ENCODE measurements at regions not wholly inside any gene's neighbourhood (a gene's known extent, or its start where the extent isn't known, plus 50 kb on each side); places are given as distances from the start of the nearest gene placed in this dataset.
"Not testable (repeated sequence)": the region's sequence is repeated elsewhere in the genome, so short reads cannot be mapped to it uniquely, and the experiment has no call there.

GRCh38 chr10:22097696-22098095, 94.2 kb upstream of the DNAJC1 start:
- Histone ChIP-seq H3K27ac (no peak overlapping the region), H3K36me3 (no peaks in the 10 kb centered on the region)

GRCh38 chr10:22091260-22091659, 87.7 kb upstream of the DNAJC1 start:
- H3K9me3 ChIP-seq; H3K27me3 ChIP-seq; H3K27ac ChIP-seq; H3K4me3 ChIP-seq (ENCODE audit: low read depth in 1 of 2, low read length in 1 of 2); H3K4me1 ChIP-seq (ENCODE audit: control insufficient read depth in 1 of 2, insufficient read depth in 1 of 2, low read depth in 1 of 2, low read length in 1 of 2); H3K36me3 ChIP-seq: not testable (repeated sequence)

More at GRCh38 chr10:22097696-22098095, 94.2 kb upstream of the DNAJC1 start:
- H3K4me3 ChIP-seq (ENCODE audit: low read depth in 1 of 2, low read length in 1 of 2) = no peak overlapping the region
- TF ChIP-seq CTCF (IDR thresholded peaks at IDR 0.05) = no peak
- H3K27me3 ChIP-seq = no peaks in the 10 kb centered on the region
- H3K4me1 ChIP-seq (ENCODE audit: control insufficient read depth in 1 of 2, insufficient read depth in 1 of 2, low read depth in 1 of 2, low read length in 1 of 2) = no peaks in the 10 kb centered on the region
- H3K9me3 ChIP-seq = no peaks in the 10 kb centered on the region

GRCh38 chr10:22087402-22087738, 83.8 kb upstream of the DNAJC1 start:
- Histone ChIP-seq H3K27ac (no peak overlapping the region), H3K27me3 (no peaks in the 10 kb centered on the region), H3K36me3 (no peaks in the 10 kb centered on the region), H3K4me1 (ENCODE audit: control insufficient read depth in 1 of 2, insufficient read depth in 1 of 2, low read depth in 1 of 2, low read length in 1 of 2) (no peaks in the 10 kb centered on the region), H3K9me3 (no peaks in the 10 kb centered on the region), H3K4me3 (ENCODE audit: low read depth in 1 of 2, low read length in 1 of 2) (no peak overlapping the region)
- no peak for TF ChIP-seq CTCF (IDR thresholded peaks at IDR 0.05)

GRCh38 chr10:22086730-22087401, 83.3 kb upstream of the DNAJC1 start:
- H3K9me3 ChIP-seq = no peaks in the 10 kb centered on the region
- no peak overlapping the region for H3K4me3 ChIP-seq (ENCODE audit: low read depth in 1 of 2, low read length in 1 of 2)
- no peak for TF ChIP-seq CTCF (IDR thresholded peaks at IDR 0.05)
- no peaks in the 10 kb centered on the region for H3K4me1 ChIP-seq (ENCODE audit: control insufficient read depth in 1 of 2, insufficient read depth in 1 of 2, low read depth in 1 of 2, low read length in 1 of 2)
- H3K36me3 ChIP-seq = no peaks in the 10 kb centered on the region
- no peaks in the 10 kb centered on the region for H3K27me3 ChIP-seq
- no peak overlapping the region for H3K27ac ChIP-seq

GRCh38 chr10:22079921-22080320, 76.4 kb upstream of the DNAJC1 start:
- H3K27me3 ChIP-seq; H3K36me3 ChIP-seq; H3K4me1 ChIP-seq (ENCODE audit: control insufficient read depth in 1 of 2, insufficient read depth in 1 of 2, low read depth in 1 of 2, low read length in 1 of 2); H3K4me3 ChIP-seq (ENCODE audit: low read depth in 1 of 2, low read length in 1 of 2); H3K9me3 ChIP-seq; H3K27ac ChIP-seq: not testable (repeated sequence)

GRCh38 chr10:22071332-22071731, 67.8 kb upstream of the DNAJC1 start:
- no peak for TF ChIP-seq CTCF (IDR thresholded peaks at IDR 0.05)
- H3K4me3 ChIP-seq (ENCODE audit: low read depth in 1 of 2, low read length in 1 of 2) = no peak overlapping the region
- no peaks in the 10 kb centered on the region for H3K4me1 ChIP-seq (ENCODE audit: control insufficient read depth in 1 of 2, insufficient read depth in 1 of 2, low read depth in 1 of 2, low read length in 1 of 2)
- H3K36me3 ChIP-seq = no peaks in the 10 kb centered on the region
- H3K27ac ChIP-seq = no peak overlapping the region
- H3K9me3 ChIP-seq = no peaks in the 10 kb centered on the region
- H3K27me3 ChIP-seq = no peaks in the 10 kb centered on the region

- no peak overlapping the region for H3K4me3 ChIP-seq (ENCODE audit: low read depth in 1 of 2, low read length in 1 of 2)
- no peaks in the 10 kb centered on the region for H3K27me3 ChIP-seq
- H3K36me3 ChIP-seq = no peaks in the 10 kb centered on the region
- H3K4me1 ChIP-seq (ENCODE audit: control insufficient read depth in 1 of 2, insufficient read depth in 1 of 2, low read depth in 1 of 2, low read length in 1 of 2) = no peaks in the 10 kb centered on the region
- TF ChIP-seq CTCF (IDR thresholded peaks at IDR 0.05) = no peak
- no peak overlapping the region for H3K27ac ChIP-seq
- no peaks in the 10 kb centered on the region for H3K9me3 ChIP-seq
Observed at GRCh38 chr10:22067091-22067490, 63.6 kb upstream of the DNAJC1 start.

GRCh38 chr10:22060984-22061383, 57.5 kb upstream of the DNAJC1 start:
- not testable (repeated sequence) for H3K4me3 ChIP-seq (ENCODE audit: low read depth in 1 of 2, low read length in 1 of 2); H3K4me1 ChIP-seq (ENCODE audit: control insufficient read depth in 1 of 2, insufficient read depth in 1 of 2, low read depth in 1 of 2, low read length in 1 of 2); H3K9me3 ChIP-seq; H3K27ac ChIP-seq; H3K36me3 ChIP-seq; H3K27me3 ChIP-seq

Data from neutrophil (primary cell).